HEK293 (cell line): ENCODE measurements at regions not wholly inside any gene's neighbourhood (a gene's known extent, or its start where the extent isn't known, plus 50 kb on each side); places are given as distances from the start of the nearest gene placed in this dataset.

Source experiments
- REST ChIP-seq: fragments of 450-650 bp; formaldehyde crosslinking; IDR thresholded peaks from 2 replicates; pipeline ENCODE4 v1.5.1; 2016; ENCODE audit warnings: missing biosample characterization, missing genetic modification characterization
- SALL2 ChIP-seq: fragments of 450-650 bp; formaldehyde crosslinking; IDR thresholded peaks from 2 replicates; pipeline ENCODE4 v1.5.0; 2017; ENCODE audit warnings: missing biosample characterization, mild to moderate bottlenecking, missing genetic modification characterization, borderline replicate concordance
- ZBTB8A ChIP-seq: fragments of 450-650 bp; formaldehyde crosslinking; IDR thresholded peaks from 2 replicates; pipeline ENCODE4 v1.5.1; 2016; ENCODE audit warnings: missing biosample characterization, missing genetic modification characterization
- ZNF18 ChIP-seq: fragments of 450-650 bp; formaldehyde crosslinking; IDR thresholded peaks from 2 replicates; pipeline ENCODE4 v1.5.1; 2016; ENCODE audit warnings: missing biosample characterization, missing genetic modification characterization
- ZNF184 ChIP-seq: fragments of 450-650 bp; IDR thresholded peaks from 2 replicates; pipeline ENCODE4 v1.5.1; 2018; ENCODE audit warnings: missing biosample characterization, mild to moderate bottlenecking, missing genetic modification characterization
- ZNF366 ChIP-seq: fragments of 450-650 bp; formaldehyde crosslinking; conservative IDR thresholded peaks from 2 replicates; pipeline ENCODE4 v1.5.1; 2016; ENCODE audit warnings: missing biosample characterization, missing genetic modification characterization
- ZNF37A ChIP-seq: fragments of 450-650 bp; IDR thresholded peaks from 2 replicates; pipeline ENCODE4 v1.5.1; 2018; ENCODE audit warnings: missing biosample characterization, missing genetic modification characterization
- ZNF776 ChIP-seq: fragments of 450-650 bp; formaldehyde crosslinking; IDR thresholded peaks from 2 replicates; pipeline ENCODE4 v1.5.0; 2017; ENCODE audit warnings: missing biosample characterization, missing genetic modification characterization, borderline replicate concordance
- TF ChIP-seq, protein P1 (sequence below): fragments of 450-650 bp; formaldehyde crosslinking; IDR thresholded peaks from 2 replicates; pipeline ENCODE4 v1.5.1; 2016; ENCODE audit warnings: missing biosample characterization, missing genetic modification characterization
- TF ChIP-seq, protein P2 (sequence below): fragments of 450-650 bp; IDR thresholded peaks from 2 replicates; pipeline ENCODE4 v1.5.1; 2018; ENCODE audit warnings: missing biosample characterization, missing genetic modification characterization

GRCh38 chr11:122309262-122309925 is 193.4 kb upstream of the BLID start:
- TF ChIP-seq, protein P1, sequence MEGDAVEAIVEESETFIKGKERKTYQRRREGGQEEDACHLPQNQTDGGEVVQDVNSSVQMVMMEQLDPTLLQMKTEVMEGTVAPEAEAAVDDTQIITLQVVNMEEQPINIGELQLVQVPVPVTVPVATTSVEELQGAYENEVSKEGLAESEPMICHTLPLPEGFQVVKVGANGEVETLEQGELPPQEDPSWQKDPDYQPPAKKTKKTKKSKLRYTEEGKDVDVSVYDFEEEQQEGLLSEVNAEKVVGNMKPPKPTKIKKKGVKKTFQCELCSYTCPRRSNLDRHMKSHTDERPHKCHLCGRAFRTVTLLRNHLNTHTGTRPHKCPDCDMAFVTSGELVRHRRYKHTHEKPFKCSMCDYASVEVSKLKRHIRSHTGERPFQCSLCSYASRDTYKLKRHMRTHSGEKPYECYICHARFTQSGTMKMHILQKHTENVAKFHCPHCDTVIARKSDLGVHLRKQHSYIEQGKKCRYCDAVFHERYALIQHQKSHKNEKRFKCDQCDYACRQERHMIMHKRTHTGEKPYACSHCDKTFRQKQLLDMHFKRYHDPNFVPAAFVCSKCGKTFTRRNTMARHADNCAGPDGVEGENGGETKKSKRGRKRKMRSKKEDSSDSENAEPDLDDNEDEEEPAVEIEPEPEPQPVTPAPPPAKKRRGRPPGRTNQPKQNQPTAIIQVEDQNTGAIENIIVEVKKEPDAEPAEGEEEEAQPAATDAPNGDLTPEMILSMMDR (tag by site-specific recombination) = no peak
- TF ChIP-seq ZBTB8A (tag by site-specific recombination) (no peak), ZNF37A (tag by site-specific recombination) (no peak), ZNF184 (tag by site-specific recombination) (no peak), ZNF776 (tag by site-specific recombination) (no peak), SALL2 (tag by site-specific recombination) (no peak), REST (tag by site-specific recombination) (no peak), ZNF366 (no peak), ZNF18 (tag by site-specific recombination) (no peak)
- TF ChIP-seq, protein P2, sequence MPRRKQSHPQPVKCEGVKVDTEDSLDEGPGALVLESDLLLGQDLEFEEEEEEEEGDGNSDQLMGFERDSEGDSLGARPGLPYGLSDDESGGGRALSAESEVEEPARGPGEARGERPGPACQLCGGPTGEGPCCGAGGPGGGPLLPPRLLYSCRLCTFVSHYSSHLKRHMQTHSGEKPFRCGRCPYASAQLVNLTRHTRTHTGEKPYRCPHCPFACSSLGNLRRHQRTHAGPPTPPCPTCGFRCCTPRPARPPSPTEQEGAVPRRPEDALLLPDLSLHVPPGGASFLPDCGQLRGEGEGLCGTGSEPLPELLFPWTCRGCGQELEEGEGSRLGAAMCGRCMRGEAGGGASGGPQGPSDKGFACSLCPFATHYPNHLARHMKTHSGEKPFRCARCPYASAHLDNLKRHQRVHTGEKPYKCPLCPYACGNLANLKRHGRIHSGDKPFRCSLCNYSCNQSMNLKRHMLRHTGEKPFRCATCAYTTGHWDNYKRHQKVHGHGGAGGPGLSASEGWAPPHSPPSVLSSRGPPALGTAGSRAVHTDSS (tag by site-specific recombination) = no peak
